Astrocyte (in vitro differentiated cells and primary cell): ENCODE measurements at regions not wholly inside any gene's neighbourhood (a gene's known extent, or its start where the extent isn't known, plus 50 kb on each side); places are given as distances from the start of the nearest gene placed in this dataset.
"Not testable (repeated sequence)": the region's sequence is repeated elsewhere in the genome, so short reads cannot be mapped to it uniquely, and the experiment has no call there.

Source experiments
- DNase-seq: peaks from one replicate; pipeline ENCODE4 v3.0.0-alpha.2; 2010; ENCODE audit warnings: low read depth
- FAIRE-seq: peaks from 2 replicates; lab custom pipeline; 2011; peaks lifted over from hg19 to GRCh38; lab: Jason Lieb, UNC
- H2AFZ ChIP-seq: 2 replicates; pipeline ENCODE4 v1.6.0; 2012; ENCODE audit warnings: low read depth, low read length, inconsistent platforms
- H3K27ac ChIP-seq: 2 replicates; pipeline ENCODE4 v1.5.1; 2011; ENCODE audit warnings: low read depth, low read length, inconsistent platforms
- H3K27me3 ChIP-seq: 2 replicates; pipeline ENCODE4 v1.6.0; 2011; ENCODE audit warnings: low read length, inconsistent platforms; ENCODE audit not compliant: insufficient read depth
- H3K36me3 ChIP-seq: 2 replicates; pipeline ENCODE4 v1.5.1; 2011; ENCODE audit warnings: low read length, inconsistent platforms; ENCODE audit not compliant: insufficient read depth
- H3K4me1 ChIP-seq: 2 replicates; pipeline ENCODE4 v1.5.1; 2011; ENCODE audit warnings: low read length, inconsistent platforms; ENCODE audit not compliant: insufficient read depth
- H3K4me2 ChIP-seq: 2 replicates; pipeline ENCODE4 v1.6.0; 2012; ENCODE audit warnings: low read length, inconsistent platforms
- H3K4me3 ChIP-seq: 2 replicates; pipeline ENCODE4 v1.5.1; 2011; ENCODE audit warnings: low read depth, mild to moderate bottlenecking, low read length, inconsistent platforms; ENCODE audit not compliant: insufficient read depth
- H3K79me2 ChIP-seq: 2 replicates; pipeline ENCODE4 v1.6.0; 2012; ENCODE audit warnings: mild to moderate bottlenecking, low read length, inconsistent platforms; ENCODE audit not compliant: insufficient read depth
- H3K9ac ChIP-seq: 2 replicates; pipeline ENCODE4 v1.6.0; 2012; ENCODE audit warnings: mild to moderate bottlenecking, low read length, inconsistent platforms
- H3K9me3 ChIP-seq: 2 replicates; pipeline ENCODE4 v1.5.1; 2012; ENCODE audit warnings: low read depth, mild to moderate bottlenecking, low read length, inconsistent platforms; ENCODE audit not compliant: insufficient read depth
- H4K20me1 ChIP-seq: 2 replicates; pipeline ENCODE4 v1.6.0; 2012; ENCODE audit warnings: low read length, inconsistent platforms; ENCODE audit not compliant: insufficient read depth
- H3K27ac Mint-ChIP-seq: one replicate; pipeline ENCODE4 v1.8.0; 2021; ENCODE audit warnings: mild to moderate bottlenecking, mixed read lengths; ENCODE audit not compliant: unreplicated experiment
- H3K27me3 Mint-ChIP-seq: one replicate; pipeline ENCODE4 v1.8.0; 2021; ENCODE audit warnings: low read depth, mixed read lengths; ENCODE audit not compliant: unreplicated experiment
- H3K36me3 Mint-ChIP-seq: one replicate; pipeline ENCODE4 v1.8.0; 2021; ENCODE audit warnings: low read depth, mixed read lengths; ENCODE audit not compliant: unreplicated experiment
- H3K4me1 Mint-ChIP-seq: one replicate; pipeline ENCODE4 v1.8.0; 2021; ENCODE audit warnings: low read depth, mixed read lengths; ENCODE audit not compliant: unreplicated experiment
- H3K4me3 Mint-ChIP-seq: one replicate; pipeline ENCODE4 v1.8.0; 2021; ENCODE audit warnings: mild to moderate bottlenecking, moderate library complexity, mixed read lengths; ENCODE audit not compliant: unreplicated experiment
- H3K9me3 Mint-ChIP-seq: one replicate; pipeline ENCODE4 v1.8.0; 2021; ENCODE audit warnings: mild to moderate bottlenecking, mixed read lengths; ENCODE audit not compliant: unreplicated experiment
- EZH2 ChIP-seq: IDR thresholded peaks from 2 replicates; pipeline ENCODE4 v1.6.1; 2012; ENCODE audit warnings: mild to moderate bottlenecking, low read length, inconsistent platforms; ENCODE audit not compliant: insufficient read depth
- TF ChIP-seq, protein P1 (sequence below): IDR thresholded peaks from 2 replicates; pipeline ENCODE4 v1.5.1; 2011; ENCODE audit warnings: low read depth, mild to moderate bottlenecking, inconsistent platforms, low read length, moderate library complexity; ENCODE audit not compliant: insufficient read depth

DNA sequence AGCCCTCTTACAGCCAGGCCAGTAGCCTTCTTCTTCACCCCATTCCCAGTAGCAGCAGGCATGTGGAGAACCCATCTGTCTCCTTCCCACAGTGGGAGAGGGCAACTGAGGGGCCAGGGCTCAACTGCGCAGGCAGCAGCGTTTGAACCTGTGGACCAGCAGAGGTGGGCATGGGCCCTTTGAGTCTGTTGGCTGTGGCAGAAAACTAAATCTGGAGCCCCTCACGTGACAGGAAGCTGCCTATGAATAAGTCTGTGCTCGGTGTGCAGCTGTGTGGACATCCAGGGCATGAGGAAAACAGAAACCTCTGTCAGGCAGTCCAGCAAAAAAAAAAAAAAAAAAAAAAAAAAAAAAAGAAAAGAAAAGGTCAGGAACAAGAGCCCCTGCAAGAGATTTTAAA, 189.2 kb upstream of the NR3C1 start:
- Mint-ChIP-seq H3K27me3 (no peaks in the 10 kb centered on the region), H3K9me3 (no peaks in the 10 kb centered on the region), H3K4me1 (peaks cover 17% of the 10 kb centered on the region), H3K4me3 (no peak overlapping the region), H3K36me3 (no peaks in the 10 kb centered on the region), H3K27ac (no peak overlapping the region)
- Histone ChIP-seq H3K4me3 (no peak overlapping the region), H3K4me1 (peaks cover 13% of the 10 kb centered on the region), H3K79me2 (no peaks in the 10 kb centered on the region), H3K36me3 (no peaks in the 10 kb centered on the region), H3K9ac (no peak overlapping the region), H3K27me3 (no peaks in the 10 kb centered on the region), H2AFZ (no peak overlapping the region), H3K4me2 (no peak overlapping the region), H3K9me3 (no peaks in the 10 kb centered on the region), H4K20me1 (no peaks in the 10 kb centered on the region), H3K27ac (no peak overlapping the region)
- FAIRE-seq, result no peak
- DNase-seq, result no peak
- TF ChIP-seq, protein P1, sequence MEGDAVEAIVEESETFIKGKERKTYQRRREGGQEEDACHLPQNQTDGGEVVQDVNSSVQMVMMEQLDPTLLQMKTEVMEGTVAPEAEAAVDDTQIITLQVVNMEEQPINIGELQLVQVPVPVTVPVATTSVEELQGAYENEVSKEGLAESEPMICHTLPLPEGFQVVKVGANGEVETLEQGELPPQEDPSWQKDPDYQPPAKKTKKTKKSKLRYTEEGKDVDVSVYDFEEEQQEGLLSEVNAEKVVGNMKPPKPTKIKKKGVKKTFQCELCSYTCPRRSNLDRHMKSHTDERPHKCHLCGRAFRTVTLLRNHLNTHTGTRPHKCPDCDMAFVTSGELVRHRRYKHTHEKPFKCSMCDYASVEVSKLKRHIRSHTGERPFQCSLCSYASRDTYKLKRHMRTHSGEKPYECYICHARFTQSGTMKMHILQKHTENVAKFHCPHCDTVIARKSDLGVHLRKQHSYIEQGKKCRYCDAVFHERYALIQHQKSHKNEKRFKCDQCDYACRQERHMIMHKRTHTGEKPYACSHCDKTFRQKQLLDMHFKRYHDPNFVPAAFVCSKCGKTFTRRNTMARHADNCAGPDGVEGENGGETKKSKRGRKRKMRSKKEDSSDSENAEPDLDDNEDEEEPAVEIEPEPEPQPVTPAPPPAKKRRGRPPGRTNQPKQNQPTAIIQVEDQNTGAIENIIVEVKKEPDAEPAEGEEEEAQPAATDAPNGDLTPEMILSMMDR, result no peak
- no peak for TF ChIP-seq EZH2

GRCh38 chr5:143588933-143589662, 185.6 kb upstream of the NR3C1 start:
- no peak overlapping the region for H3K27ac ChIP-seq
- Mint-ChIP-seq H3K27ac (no peak overlapping the region), H3K4me1 (peaks cover 5% of the 10 kb centered on the region), H3K4me3 (no peak overlapping the region), H3K27me3 (no peaks in the 10 kb centered on the region), H3K9me3 (no peaks in the 10 kb centered on the region), H3K36me3 (no peaks in the 10 kb centered on the region)
- no peaks in the 10 kb centered on the region for H4K20me1 ChIP-seq
- no peak overlapping the region for H2AFZ ChIP-seq
- no peaks in the 10 kb centered on the region for H3K27me3 ChIP-seq
- no peaks in the 10 kb centered on the region for H3K9me3 ChIP-seq
- H3K4me2 ChIP-seq, result no peak overlapping the region
- FAIRE-seq (no peak), DNase-seq (no peak)
- H3K9ac ChIP-seq, result no peak overlapping the region
- TF ChIP-seq EZH2, result no peak
- TF ChIP-seq, protein P1, result no peak
- H3K4me1 ChIP-seq, result no peaks in the 10 kb centered on the region
- H3K79me2 ChIP-seq, result no peaks in the 10 kb centered on the region
- no peak overlapping the region for H3K4me3 ChIP-seq
- H3K36me3 ChIP-seq, result no peaks in the 10 kb centered on the region

DNA sequence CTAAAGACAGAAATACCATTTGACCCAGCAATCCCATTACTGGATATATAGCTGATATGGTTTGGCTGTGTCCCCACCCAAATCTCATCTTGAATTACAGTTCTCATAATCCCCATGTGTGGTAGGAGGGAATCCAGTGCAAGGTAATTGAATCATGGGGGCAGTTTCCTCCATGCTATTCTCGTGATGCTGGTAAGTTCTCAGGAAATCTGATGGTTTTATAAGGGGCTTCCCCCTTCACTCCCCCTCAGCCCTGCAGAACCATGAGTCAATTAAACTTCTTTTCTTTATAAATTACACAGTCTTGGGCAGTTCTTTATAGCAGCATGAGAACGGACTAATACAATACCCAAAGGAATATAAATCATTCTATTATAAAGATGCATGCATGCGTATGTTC, 184.6 kb upstream of the NR3C1 start:
- H3K27ac ChIP-seq, FAIRE-seq, H4K20me1 ChIP-seq, H3K27ac Mint-ChIP-seq, H3K4me3 Mint-ChIP-seq, H3K4me3 ChIP-seq, H3K36me3 ChIP-seq, H3K4me1 Mint-ChIP-seq, H3K36me3 Mint-ChIP-seq, H3K9me3 Mint-ChIP-seq, H2AFZ ChIP-seq, H3K79me2 ChIP-seq, H3K27me3 ChIP-seq, H3K9me3 ChIP-seq, H3K4me1 ChIP-seq, H3K4me2 ChIP-seq, H3K27me3 Mint-ChIP-seq, H3K9ac ChIP-seq, DNase-seq: not testable (repeated sequence)
